ENCODE measurements at regions not wholly inside any gene's neighbourhood (a gene's known extent, or its start where the extent isn't known, plus 50 kb on each side); places are given as distances from the start of the nearest gene placed in this dataset.
A peak's percentile ranks its signal among the peaks of the same experiment; 100 is the strongest.

DNA sequence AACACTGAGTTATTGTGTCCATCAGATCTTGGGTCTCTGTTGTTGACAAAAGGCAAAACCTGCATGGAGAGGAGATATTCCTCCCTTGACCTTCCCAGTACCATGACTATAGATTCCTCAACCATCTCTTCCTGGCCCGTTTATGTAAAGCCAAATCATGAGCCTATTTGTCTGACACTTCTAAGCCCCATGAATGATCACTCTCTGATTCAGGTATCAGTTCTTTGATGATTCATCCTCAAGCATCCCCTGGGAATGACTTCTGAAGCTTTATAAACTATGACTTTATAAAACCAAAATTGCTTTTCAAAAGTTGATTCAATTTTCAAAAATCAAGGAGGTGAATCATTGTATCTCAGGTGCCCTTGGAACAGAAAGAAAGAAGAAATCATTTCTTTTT lies 78.7 kb upstream of the LOC128125822 start:
- no peak for DNase-seq (ENCODE audit: low read depth)

DNA sequence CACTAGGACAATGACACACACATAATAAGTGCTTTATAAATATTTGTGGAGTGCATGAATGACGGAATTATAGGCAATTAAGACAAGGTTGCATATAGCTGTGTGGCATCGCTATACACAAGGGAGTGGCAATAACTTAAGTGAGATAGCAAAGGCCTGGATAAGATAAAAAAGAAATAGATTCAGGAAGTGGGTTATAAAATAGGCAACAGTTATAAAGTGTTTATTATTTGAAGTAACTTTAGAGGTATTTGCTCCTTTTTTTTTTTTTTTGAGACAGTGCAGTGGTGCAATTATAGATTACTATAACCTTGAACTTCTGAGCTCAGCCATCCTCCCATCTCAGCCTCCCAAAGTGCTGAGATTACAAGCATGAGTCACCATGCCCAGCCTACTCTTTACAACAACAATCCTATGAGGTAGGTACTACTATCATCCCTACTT lies 75.9 kb upstream of the LOC128125822 start:
- DNase-seq (ENCODE audit: low read depth) = no peak
- TF ChIP-seq, protein P1, sequence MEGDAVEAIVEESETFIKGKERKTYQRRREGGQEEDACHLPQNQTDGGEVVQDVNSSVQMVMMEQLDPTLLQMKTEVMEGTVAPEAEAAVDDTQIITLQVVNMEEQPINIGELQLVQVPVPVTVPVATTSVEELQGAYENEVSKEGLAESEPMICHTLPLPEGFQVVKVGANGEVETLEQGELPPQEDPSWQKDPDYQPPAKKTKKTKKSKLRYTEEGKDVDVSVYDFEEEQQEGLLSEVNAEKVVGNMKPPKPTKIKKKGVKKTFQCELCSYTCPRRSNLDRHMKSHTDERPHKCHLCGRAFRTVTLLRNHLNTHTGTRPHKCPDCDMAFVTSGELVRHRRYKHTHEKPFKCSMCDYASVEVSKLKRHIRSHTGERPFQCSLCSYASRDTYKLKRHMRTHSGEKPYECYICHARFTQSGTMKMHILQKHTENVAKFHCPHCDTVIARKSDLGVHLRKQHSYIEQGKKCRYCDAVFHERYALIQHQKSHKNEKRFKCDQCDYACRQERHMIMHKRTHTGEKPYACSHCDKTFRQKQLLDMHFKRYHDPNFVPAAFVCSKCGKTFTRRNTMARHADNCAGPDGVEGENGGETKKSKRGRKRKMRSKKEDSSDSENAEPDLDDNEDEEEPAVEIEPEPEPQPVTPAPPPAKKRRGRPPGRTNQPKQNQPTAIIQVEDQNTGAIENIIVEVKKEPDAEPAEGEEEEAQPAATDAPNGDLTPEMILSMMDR (conservative IDR thresholded peaks at IDR 0.05; ENCODE audit: low read depth, low read length) = no peak
- no peak overlapping the region for H3K4me3 ChIP-seq (ENCODE audit: low read length)

More for the DNA sequence above, 78.7 kb upstream of the LOC128125822 start:
- TF ChIP-seq, protein P1 (conservative IDR thresholded peaks at IDR 0.05; ENCODE audit: low read depth, low read length) = no peak
- no peak overlapping the region for H3K4me3 ChIP-seq (ENCODE audit: low read length)

DNA sequence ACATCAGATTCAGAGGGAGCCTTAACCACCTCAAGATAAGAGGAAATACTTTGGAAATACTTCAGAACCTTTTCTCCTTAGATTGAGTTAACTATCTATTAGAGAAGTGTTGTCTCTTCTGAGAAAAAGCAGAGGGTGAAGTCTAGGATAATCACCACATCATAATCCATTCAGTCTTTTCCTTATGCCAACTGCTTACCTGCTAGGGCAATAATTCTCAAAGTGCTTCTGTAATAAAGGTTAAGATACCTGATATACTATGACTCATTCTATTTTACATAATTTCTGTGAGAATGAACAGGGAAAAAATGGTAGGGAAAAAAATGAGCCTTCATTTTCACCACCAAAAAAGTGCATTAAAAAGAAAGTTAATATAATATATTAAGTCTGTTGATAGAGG lies 70.1 kb upstream of the LOC128125822 start:
- H3K4me3 ChIP-seq (ENCODE audit: low read length) = no peak overlapping the region
- TF ChIP-seq, protein P1 (conservative IDR thresholded peaks at IDR 0.05; ENCODE audit: low read depth, low read length) = no peak
- no peak for DNase-seq (ENCODE audit: low read depth)

DNA sequence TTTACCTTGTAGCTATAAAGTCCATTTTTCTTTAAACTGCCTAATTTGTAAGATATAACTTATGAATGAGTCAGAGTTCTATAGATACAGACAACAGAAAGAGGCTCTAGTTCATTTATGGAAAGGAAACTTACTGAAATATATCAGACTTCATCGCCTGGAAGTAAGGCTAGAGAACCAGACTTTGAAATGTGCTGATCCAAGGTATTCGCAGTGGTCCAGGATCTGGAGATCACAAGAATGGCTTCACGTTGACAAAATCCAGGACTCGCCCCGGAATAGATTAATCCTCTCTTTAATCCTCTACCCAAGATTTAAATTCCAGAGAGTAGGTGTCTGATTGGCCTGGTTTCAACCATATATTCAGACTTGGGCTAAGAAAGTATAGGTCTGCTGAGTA lies 69.1 kb upstream of the LOC128125822 start:
- TF ChIP-seq, protein P1 (conservative IDR thresholded peaks at IDR 0.05; ENCODE audit: low read depth, low read length) = no peak
- no peak overlapping the region for H3K4me3 ChIP-seq (ENCODE audit: low read length)
- peak; percentile 41 for DNase-seq (ENCODE audit: low read depth)

DNA sequence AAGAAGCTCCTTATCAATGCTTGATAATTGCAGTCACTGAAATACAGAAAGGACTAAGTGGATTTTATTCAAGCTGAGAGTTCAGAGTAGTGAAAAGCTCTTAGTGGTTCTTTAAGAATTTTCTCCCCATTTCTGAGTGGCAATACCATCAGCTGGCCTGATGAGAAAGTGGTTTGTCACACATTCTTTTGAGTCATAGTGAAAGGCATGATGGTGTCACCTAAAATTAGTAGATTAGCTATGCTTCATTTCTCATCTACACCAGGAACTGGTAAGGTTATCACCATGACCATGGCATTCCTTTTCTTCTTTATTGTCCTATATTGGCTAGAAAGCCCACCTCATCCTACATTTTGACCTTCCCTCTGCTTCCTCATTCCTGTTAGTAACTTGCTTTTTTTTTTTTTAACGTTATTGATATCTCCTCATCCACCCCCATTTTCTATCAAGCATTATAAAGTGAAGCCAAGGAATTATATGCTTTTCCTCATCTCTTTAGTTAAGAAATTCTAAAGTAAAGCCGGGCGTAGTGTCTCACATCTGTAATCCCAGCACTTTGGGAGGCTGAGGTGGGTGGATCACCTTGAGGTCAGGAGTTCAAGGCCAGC lies 67.4 kb upstream of the LOC128125822 start:
- no peak for DNase-seq (ENCODE audit: low read depth)
- TF ChIP-seq, protein P1 (conservative IDR thresholded peaks at IDR 0.05; ENCODE audit: low read depth, low read length) = no peak
- H3K4me3 ChIP-seq (ENCODE audit: low read length) = no peak overlapping the region

DNA sequence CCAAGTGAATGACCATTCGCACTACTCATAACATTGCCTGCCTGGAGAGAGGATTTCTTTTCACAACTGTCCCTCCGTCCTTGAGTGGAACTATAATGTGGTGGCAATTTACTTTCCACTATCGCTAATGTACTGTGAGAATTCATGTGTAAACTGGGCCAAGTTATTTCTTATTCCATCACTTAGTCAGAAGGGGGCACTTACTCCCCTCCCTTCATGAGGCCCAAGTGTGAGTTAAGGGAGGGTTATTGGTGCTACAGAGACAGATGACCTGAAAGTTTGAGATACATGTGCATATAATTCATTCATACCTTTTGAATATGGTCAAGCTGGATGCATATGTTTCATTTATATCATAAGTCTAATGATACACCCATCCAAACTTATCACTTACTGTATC lies 65.2 kb upstream of the LOC128125822 start:
- H3K4me3 ChIP-seq (ENCODE audit: low read length) = no peak overlapping the region
- TF ChIP-seq, protein P1 (conservative IDR thresholded peaks at IDR 0.05; ENCODE audit: low read depth, low read length) = no peak
- DNase-seq (ENCODE audit: low read depth) = no peak

DNA sequence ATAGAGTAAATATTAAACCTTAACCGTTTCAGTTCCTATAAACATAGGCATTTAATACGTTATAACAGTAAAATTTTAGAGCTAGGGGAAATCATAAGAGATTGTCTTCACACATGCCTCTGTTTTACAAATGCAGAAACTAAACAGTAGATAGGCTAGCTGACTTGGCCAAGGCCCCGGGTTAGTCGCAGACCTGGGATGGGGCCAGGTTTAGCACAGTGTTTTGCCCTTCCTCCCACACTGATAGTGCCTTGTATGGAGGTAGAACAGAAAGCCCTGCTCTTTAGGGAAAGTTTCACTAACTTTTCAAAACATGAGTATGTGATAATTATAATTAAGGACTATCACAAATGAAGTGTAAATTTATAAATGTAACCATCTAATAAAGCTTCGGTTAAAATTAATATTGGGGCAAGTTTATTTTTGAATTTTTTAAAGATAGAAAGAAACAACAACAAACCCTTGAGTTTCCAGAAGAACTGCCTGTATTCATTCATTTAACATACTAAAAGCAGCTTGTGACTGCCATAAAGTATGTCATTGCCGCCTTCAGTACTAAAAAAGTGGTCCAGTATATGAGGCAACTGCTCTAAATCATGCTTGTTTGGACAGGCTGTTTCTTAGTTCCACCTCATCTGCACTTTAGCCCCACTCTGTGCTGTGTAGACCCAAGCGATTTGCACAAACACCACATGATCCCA lies 62.5 kb upstream of the LOC128125822 start:
- TF ChIP-seq, protein P1 (conservative IDR thresholded peaks at IDR 0.05; ENCODE audit: low read depth, low read length) = no peak
- H3K4me3 ChIP-seq (ENCODE audit: low read length) = no peak overlapping the region
- no peak for DNase-seq (ENCODE audit: low read depth)
